ENCODE measurements at regions not wholly inside any gene's neighbourhood (a gene's known extent, or its start where the extent isn't known, plus 50 kb on each side); places are given as distances from the start of the nearest gene placed in this dataset.
"Not testable (repeated sequence)": the region's sequence is repeated elsewhere in the genome, so short reads cannot be mapped to it uniquely, and the experiment has no call there.

DNA sequence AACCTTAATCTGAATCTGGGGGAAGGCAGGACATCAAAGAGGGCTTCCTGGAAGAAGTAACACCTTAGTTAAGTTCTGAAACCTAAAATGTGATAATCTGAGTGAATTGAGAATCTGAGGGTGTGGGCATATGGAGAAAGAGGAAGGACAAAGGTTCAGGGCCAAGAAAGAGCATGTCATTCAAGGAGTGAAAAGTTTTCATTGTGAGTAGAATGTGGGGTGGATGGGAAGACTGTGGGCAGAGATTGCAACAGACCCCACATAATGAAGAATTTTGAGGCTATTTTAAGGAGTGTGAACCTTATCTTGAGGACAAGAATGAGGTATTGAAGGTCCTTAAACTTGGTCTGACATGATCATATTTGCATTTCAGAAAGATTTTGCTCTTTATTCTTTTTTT, 227.2 kb downstream of the PTGER3 start:
- DNase-seq (ENCODE audit: low read depth): no peak

DNA sequence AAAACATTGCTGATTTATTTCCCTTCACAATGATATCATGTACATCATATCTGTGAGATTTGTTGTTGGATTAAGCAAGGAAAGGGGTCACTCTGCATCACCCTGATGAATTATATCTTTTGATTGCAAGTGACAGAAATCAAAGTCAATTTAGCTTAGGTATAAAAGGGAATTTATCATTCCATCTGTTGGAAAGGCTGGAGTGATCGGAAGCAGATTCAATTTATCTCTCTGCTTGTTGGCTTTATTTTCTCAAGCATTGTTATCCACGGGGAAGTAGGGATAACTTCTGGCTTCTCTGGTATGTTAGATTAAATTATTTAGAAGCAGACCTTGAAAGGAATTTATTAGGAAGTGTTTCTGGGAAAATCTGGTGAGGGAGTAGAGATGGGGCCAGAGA, 226.6 kb downstream of the PTGER3 start:
- no peak for DNase-seq (ENCODE audit: low read depth)

DNA sequence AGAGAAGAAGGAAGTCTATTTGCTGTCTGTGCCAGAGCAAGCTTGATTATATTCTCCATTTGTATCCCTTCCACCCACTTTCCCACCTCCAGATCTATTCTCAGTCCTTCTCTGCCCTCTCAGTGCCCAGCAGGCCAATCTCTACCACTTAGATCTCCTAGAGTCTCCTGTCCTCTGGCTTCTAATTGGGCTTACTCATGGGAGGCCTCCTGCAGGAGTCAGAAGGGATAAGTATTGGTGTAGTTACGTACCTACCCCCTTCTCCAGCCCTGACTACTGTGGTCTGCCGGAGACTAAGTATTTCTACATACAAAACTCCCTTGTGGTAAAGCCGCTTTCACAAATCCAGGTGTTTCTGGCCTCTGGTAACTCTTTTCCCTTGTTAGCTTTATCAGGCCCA, 221.2 kb downstream of the PTGER3 start:
- no peak for DNase-seq (ENCODE audit: low read depth)

DNA sequence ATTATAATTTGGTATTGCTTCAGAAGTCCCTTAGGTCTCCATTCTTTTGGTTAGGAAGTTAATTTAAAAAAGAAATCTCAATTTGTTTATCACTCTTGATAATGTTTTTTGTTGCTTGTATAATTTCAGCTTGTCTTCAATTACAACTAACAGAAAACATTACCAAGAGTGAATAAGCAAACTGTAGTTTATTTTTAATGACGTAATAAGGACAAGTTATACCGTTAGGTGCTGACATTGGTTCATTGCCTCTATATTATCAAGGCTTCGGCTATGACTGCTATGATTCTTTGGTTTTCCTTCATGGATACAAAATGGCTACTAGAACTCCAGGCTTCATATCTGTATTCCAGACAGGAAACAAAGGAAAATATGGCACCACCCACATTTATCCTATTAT, 220.6 kb downstream of the PTGER3 start:
- DNase-seq (ENCODE audit: low read depth): no peak

DNA sequence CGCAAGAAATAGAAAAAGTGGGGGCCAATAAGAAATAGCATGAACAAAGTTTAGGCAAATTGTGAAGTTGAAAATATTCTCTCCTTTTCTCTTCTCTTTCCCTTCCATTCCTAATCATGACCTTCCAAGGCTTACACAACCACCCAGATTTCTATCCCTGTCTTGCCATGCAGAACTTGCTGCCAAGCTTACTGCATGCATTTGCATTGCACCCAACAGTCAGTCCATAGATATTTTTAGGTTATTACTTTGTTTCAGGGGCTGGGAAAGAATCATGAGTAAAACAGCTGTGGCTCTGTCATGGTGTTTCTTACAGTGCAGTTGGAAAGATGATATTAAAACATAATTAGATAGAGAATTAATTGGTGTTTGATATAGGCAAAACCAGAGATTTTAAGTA, 219.4 kb downstream of the PTGER3 start:
- DNase-seq (ENCODE audit: low read depth): no peak

DNA sequence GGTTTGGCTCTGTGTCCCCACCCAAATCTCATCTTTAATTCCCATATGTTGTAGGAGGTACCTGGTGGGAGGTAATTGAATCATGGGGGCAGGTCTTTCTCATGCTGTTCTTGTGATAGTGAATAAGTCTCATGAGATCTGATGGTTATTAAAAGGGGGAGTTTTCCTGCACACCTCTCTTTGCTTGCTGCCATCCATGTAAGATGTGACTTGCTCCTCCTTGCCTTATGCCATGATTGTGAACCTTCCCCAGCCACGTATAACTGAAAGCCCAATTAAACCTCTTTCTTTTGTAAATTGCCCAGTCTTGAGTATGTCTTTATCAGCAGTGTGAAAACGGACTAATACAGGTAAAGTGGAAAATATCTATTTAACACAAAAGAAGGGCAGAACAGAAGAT, 213.3 kb downstream of the PTGER3 start:
- not testable (repeated sequence) for DNase-seq (ENCODE audit: low read depth)

DNA sequence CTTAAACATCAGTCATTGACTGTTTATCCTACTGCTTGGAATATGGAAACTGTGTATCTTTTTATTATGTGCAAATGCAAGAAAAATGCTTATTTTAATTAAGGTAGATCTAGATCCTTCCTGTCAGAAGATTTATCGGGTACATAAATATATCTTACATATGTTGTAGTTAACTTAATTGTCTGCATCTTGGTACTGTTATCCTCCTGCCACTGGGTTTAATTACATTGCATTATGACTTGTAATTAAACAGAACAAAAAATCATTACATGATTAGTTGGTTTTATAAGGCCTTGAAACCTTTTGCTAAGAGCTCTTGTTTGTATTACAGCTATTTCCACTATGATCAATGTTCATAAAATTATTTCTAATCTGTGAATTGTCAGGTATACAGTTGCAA, 211.2 kb downstream of the PTGER3 start:
- no peak for DNase-seq (ENCODE audit: low read depth)

DNA sequence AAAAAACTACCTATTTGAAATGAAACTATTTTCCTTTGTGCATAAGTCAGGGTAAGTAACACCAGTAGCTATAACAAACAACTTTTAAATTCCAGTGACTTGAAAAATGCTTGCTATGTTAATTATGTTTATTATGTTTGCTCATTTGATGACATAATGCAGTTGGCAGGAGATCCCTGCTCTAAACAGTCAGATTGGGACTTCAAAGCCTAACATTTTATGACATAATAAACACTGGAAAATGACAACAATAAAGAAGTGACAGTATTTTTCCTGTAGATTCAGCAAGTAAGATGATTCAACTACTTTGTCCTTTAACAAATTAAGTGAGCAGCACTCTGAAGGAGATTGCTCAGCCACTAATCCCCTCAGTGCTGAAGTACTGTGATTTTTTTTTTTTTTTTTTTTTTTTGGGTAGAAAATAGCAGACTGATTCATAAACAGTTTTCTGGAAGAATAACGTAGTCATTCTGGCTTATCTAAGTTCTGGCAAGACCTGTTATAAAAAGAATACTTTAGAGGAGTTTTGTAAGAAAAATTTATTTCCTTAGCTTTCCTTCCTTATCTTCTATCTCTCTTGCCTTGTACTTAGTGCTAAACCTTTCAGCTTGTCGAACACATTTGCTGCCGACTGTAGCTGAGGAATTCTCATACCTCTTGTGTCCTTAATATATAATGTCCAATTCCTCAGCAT, 207.2 kb downstream of the PTGER3 start:
- DNase-seq (ENCODE audit: low read depth): no peak

DNA sequence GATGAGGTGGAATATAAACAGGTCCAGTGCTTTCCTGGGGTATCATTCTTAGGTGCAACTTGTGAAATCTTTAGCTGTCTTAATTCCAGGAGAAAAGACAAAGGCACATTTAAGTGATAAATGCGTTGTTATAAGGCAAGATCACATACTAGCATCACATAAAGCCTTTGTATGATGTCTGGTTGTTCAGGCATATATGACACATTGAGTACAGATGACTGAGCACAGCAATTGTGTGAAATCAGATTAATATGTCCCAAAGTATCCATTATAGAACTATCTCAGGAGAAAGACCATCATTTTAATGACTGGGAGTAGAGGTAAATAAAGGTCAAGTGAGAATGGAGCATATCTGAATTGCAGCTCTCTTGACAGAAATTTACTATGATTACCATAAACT, 205.1 kb downstream of the PTGER3 start:
- no peak for DNase-seq (ENCODE audit: low read depth)

DNA sequence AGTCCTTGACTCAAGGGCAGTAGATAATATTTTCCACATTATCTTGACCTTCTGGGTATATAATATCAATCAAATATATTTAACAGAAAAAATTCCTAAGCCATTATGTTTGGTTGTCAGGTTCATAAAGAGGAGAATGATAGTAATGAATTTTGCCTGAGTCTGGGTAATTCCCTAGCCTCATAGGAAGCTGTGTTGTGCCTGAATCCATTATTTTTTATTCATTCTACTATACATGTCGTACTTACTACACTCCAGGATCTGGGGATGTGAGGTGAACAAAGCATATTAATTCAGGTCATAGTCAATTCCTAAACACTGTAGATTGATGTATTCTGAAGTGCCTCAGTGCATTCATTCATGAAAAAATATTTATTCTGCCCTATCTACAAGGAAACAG, 204.2 kb downstream of the PTGER3 start:
- DNase-seq (ENCODE audit: low read depth): no peak

DNA sequence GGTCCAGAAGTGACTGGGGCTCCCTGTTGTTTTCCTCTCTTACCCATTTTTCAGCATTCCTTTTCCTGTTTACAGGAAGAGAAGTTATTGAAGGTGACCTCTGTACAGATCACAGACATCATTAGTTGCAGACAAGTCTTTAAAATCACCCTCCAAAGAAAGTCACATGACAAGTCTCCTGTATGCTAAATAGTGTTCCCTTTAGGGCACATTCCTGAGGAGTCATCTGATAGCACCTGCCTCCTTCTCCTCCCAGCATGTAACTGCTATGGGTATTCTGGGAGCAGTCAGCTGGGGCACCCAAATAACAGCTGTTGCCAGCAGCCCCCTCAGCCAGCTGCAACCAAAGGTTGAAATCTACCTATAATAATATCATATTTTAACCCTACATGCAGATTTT, 200.6 kb downstream of the PTGER3 start:
- DNase-seq (ENCODE audit: low read depth): no peak

DNA sequence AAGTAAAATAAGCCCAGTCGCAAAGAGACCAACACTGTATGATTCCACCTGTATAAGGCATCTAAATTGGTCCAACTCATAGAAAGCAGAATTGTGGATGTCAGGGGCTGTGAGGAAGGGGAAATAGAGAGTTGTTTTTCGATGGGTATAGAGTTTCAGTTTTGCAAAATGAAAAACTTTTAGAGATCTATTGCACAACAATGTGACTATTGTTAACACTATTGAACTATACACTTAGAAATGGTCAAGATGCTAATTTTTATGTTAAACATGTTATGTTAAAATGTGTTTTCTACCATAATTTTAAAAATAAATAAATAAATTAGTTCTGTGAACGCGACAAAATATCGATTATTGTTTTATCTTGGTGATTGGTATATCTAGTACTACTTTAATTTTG, 192.4 kb downstream of the PTGER3 start:
- no peak for DNase-seq (ENCODE audit: low read depth)

DNA sequence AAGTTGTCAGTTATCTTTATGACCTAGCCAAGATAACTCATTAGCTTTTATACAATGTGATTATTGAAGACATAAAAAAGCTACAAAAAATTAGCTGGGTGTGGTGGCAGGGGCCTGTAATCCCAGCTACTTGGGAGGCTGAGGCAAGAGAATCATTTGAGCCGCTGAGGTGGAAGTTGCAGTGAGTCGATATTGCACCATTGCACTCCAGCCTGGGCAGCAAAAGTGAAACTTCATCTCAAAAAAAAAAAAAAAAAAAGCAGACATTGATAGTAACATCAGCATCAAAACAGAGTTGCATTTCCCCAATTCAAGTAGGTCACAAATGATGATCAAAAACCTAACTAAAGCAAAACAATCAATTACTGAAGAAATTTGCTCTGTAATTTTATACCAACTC, 191.4 kb downstream of the PTGER3 start:
- no peak for DNase-seq (ENCODE audit: low read depth)

DNA sequence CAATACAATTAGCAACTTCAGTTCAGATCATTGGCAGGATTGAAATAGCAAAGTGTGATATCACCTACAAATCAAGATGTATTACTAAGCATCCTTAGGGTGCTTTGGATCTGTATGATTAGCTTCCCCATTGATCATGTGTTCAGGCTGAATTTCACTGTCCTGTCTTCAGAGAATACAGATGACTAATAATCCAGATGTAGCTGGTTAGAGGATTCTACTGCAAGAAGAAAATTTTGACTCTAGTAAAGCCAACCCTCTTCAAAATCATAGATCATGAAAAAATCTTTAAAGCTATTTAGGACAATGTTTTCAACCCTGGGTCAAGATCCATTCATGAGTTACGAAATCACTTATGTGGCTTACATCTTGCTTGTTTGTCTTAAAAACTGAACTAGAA, 184.4 kb downstream of the PTGER3 start:
- no peak for DNase-seq (ENCODE audit: low read depth)

DNA sequence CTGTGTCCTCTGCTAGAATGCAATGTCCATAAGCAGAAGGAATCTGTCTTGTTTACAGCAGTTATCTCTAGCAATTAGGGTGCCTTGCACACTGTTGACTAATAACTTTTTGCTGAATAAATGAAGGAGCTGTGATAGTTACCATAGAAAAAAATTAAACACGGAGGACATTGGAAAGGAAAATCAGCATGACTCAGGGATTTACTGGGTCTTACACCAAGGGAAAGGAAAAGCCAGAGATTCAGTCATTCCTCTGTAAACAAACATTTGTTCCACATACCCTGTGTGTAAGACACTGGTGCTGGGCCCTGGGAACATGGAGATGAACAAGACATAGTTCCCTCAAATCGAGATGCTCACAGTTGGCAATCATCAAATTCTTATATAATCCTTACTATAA, 183.3 kb downstream of the PTGER3 start:
- DNase-seq (ENCODE audit: low read depth): no peak

DNA sequence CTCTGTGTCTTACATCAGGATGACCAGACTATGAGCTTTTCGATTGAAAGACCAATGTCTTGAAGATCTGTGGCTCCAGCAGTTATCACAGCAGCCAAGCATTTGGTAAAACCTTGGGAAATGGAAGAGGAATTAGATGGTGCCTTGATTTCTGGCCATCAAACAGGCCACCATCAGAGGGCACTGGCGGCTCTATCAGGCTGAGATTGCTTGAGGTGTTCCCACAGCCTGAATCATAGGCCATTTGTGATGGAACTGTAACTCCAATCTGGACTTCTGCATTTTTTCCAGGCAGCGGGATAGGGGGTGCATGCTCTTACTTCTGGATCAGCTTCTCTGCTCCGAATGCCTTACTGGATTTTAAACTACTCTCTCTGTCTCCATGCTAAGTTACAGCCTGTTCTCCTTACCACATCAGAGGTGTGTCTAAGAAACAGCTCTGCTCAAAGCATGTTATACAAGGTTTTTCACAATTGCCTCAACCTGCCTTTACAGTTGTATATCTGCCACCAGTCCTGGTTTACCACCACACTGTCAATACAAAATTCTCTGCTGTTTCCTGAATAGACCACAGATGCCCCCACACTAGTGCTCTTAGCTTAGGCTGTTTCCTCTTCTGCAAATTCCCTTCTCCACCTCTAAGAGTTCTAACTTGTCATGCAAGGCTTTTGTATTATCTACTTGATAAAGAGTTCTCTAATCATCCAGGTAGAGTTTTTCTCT, 180.9 kb downstream of the PTGER3 start:
- no peak for DNase-seq (ENCODE audit: low read depth)

DNA sequence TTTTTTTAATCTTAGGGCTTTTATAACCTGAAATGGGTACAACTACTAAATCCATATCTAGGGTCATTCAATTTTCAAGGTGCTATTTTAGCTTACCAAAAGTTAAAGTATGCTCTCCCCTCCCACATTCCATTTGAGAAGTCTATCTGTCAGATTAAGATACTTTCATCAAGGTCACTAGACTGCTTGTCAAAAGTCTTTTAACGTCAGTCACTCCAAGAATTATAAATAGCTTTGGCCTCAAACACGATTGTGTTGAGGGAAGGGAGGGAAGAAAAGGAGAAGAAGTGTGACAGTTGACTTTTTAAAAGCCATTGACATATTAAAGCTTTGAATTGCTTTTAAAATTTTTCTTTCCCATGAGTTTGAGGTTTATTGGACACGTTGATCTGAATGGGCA, 175.8 kb downstream of the PTGER3 start:
- DNase-seq (ENCODE audit: low read depth): no peak

DNA sequence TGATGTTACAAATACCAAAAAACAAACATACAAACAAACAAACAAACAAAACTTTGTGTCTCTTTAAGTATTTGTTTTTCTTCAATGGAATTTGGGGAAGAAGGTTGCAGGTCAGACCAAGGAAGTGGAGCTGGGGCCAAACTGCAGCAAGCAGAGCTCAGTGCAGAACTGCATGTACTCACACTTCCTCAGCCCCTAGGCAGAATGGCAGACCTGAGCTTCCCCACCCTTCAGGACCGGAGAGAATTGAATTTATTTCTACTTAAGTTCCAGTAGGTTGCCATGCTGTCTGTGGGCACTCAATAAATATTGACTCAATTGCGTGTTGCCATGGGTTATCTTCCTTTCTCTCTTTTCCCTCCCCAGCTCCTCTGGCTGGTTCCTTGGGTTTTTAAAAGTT, 173.6 kb downstream of the PTGER3 start:
- DNase-seq (ENCODE audit: low read depth): no peak

DNA sequence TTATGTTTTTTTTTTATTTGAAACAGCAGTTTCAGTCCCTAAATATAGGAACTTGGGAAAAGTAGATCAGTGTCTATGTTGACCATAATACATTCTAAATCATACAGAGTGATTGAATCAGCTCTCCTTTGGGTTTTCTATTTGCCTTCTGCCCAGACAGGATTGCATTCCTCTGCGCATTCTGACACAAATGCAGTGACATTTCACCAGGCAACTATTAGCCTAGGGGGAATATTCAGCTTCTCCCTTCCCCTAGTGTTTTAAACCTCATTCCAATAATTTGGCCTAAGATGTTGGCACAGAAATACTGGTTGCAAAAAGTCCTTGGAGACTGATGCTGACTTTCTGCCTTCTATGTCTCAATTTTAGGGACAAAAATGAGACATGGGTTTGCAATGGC, 172.8 kb downstream of the PTGER3 start:
- no peak for DNase-seq (ENCODE audit: low read depth)

DNA sequence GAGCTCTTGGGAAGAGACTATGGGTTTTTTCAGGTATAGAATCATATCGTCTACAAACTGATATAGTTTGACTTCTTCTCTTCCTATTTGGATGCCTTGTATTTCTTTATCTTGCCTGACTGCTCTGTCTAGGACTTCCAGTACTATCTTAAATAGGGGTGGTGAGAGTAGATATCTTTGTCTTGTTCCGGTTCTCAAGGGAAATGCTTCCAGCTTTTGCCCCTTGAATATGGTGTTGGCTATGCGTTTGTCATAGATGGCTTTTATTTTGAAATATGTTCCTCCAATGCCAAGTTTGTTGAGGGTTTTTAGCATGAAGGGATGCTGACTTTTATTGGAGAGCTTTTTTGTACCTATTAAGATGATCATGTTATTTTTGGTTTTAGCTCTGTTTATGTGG, 170.3 kb downstream of the PTGER3 start:
- DNase-seq (ENCODE audit: low read depth): no peak

DNA sequence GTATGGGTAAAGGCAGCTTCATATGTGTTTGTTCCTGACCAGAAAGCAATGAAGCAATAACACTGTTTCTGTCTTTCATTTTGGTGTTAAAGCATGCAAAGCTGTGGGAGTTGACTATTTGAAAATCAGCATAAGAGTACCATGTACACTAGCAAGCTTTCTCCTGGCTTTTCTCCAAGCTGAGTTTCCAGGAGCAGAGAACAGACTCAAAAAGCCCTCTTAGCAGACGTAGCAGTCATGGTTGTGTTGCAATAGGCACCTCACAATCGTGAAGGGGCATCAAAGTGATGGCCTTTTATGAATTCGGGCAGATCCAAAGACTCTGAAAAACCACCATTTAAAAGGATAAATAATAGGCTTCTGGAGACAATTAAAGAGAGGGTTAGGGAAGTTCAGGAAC, 159.7 kb downstream of the PTGER3 start:
- no peak for DNase-seq (ENCODE audit: low read depth)

DNA sequence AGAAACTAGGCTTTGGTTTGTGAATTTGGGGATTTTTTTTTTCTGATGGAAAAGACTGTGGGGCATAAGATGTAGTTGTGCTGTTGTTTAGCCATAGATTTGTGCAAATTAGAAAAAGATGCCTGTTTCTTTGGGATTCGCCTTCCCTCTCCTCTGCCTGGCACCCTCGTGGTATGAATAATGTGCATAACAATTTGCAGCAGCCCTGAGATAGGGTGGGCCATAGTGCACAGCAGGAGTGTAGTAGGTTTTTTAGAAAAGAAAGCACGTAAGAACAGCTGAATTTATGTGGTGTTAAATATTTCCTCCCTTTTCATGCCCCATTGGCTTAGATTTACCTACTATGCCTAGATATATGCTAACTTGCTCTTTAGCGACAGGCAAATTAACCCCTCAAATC, 158.9 kb downstream of the PTGER3 start:
- no peak for DNase-seq (ENCODE audit: low read depth)

DNA sequence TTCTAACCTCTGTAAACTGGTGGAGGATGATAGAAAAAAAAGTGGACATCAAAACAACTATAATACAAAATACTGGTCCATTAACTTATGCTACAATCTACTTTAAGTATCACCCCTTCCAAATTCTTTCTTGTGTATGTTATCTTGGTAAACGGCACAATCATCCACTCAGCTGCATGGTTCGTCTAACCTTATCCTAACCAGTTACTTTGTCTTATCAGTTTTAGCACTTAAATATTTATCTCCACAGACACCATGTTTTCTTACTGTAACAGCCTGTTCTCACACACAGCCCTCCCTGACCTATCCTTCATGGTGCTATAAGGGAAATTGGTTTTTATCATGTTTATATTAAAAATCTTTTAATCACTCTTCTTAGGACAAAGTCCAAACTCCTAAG, 157.2 kb downstream of the PTGER3 start:
- DNase-seq (ENCODE audit: low read depth): no peak
